GM12874 (cell line): ENCODE measurements at regions not wholly inside any gene's neighbourhood (a gene's known extent, or its start where the extent isn't known, plus 50 kb on each side); places are given as distances from the start of the nearest gene placed in this dataset.

Experiments used
- TF ChIP-seq, protein P1 (sequence below): IDR thresholded peaks from 2 replicates; pipeline ENCODE4 v1.5.1; 2011; ENCODE audit warnings: low read depth, mild to moderate bottlenecking, control low read depth, low read length, moderate library complexity; ENCODE audit not compliant: insufficient read depth

DNA sequence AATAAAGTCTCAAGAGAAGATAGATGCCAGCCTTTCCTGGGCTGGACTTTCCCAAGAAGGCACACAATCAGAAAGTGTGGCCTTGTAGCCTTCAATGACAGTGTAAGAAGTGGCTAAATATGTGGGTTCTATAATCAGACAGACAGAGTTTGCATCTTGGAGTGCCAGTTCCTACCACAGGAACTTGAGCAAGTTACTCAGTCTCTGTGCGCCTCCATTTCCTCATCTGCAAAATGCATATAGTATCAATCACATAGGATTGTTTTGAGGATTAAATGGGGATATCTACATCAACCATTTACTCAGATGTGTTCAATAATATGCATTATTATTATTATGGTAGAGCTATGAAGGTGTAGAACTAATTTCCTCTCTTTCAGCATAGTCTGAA lies 176.8 kb upstream of the PTBP2 start:
- TF ChIP-seq, protein P1, sequence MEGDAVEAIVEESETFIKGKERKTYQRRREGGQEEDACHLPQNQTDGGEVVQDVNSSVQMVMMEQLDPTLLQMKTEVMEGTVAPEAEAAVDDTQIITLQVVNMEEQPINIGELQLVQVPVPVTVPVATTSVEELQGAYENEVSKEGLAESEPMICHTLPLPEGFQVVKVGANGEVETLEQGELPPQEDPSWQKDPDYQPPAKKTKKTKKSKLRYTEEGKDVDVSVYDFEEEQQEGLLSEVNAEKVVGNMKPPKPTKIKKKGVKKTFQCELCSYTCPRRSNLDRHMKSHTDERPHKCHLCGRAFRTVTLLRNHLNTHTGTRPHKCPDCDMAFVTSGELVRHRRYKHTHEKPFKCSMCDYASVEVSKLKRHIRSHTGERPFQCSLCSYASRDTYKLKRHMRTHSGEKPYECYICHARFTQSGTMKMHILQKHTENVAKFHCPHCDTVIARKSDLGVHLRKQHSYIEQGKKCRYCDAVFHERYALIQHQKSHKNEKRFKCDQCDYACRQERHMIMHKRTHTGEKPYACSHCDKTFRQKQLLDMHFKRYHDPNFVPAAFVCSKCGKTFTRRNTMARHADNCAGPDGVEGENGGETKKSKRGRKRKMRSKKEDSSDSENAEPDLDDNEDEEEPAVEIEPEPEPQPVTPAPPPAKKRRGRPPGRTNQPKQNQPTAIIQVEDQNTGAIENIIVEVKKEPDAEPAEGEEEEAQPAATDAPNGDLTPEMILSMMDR, result no peak

DNA sequence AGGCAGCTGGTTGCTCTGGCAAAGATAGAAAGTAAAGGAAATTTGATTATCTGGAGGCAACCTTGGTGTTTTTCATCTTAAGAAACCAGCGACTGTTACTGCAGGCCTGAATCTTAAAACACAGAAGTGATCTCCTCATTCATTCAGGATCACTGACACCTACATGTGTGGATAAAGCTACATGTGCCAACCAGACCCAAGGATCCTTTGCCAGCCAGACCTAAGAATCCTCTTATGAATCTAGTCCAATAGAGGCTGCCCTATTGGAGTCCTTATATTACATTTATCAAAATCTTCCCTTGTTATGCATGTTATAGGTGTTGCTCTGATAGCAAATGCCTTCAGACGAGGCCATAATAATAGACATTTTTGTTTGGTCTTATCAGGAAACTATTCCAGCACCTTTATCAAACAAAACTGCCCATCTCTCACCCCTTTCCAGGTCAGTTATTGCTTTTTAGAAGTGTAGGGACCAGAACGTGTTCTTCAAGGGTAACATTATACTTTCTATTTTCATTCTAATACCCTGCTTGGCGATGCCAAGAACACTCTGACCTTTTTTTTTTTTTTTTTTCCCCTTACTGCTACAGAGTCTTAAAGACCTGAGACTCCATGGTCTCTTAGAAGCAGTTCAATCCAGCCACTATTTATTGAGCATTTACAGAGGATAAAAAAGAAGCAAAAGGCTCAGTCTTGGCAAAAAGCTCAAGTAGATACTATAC lies 175.5 kb upstream of the PTBP2 start:
- TF ChIP-seq, protein P1, result no peak

DNA sequence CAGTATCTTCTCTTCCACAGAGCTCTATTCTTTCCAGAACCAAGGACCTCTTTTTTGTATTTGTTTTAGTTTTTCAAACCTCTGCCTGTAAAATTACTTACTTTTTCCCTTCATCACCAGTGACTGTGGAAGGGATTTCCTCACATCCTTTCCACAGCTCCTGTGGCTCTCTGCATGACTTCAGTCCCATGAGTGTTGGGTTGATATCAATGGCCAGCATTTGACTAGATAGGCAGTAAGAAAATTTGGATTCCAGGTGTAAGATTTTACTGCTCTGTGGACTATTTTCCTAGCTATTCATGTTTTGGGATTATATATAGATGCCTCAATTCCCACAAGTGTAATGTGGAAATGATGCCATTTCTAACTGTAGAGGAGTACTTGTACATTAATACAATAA lies 171.5 kb upstream of the PTBP2 start:
- TF ChIP-seq, protein P1, result no peak

DNA sequence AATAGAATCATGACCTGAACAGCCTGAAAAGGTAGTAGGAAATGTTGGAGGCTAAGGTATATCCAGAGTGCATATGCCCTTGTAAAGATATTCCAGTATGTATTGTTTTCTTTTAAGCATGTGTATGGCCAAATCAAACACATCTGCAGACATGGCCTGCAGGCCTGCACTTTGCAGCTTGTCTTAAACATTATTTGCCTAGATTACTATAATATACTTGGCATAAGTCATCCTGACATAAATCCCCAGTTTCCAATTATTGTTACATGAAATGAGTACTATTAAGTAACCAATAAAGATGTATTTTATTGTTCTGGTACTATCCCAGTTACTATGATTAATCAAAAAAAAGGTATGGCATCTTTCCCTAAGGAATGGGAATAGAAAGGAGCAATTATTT lies 169.1 kb upstream of the PTBP2 start:
- TF ChIP-seq, protein P1, result no peak

- TF ChIP-seq, protein P1, result no peak
Measured at GRCh38 chr1:96553811-96554210, 167.8 kb upstream of the PTBP2 start.

GRCh38 chr1:96554364-96554763 lies 167.2 kb upstream of the PTBP2 start:
- TF ChIP-seq, protein P1, result no peak

DNA sequence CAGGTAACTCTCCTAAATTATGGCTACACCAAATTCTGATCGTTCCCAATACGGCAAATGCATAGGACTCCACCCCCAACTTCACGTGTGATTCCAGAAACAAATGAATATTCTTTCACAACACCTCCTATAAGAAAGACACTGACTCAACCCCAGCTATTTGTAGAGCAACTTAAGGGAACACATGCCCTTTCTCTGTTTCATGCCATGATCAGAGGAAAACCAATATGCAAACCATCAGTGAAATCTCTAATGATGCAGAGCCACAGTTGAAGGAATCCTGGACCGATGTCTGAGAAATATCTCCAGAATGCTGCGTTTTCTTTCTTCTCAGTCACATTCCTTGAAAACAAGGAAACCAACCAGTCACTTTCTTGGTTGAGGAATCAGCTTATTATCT lies 164.2 kb upstream of the PTBP2 start:
- TF ChIP-seq, protein P1, result no peak
